Panc1 (cell line): ENCODE measurements at regions not wholly inside any gene's neighbourhood (a gene's known extent, or its start where the extent isn't known, plus 50 kb on each side); places are given as distances from the start of the nearest gene placed in this dataset.

ENCODE experiments used
- ATAC-seq: fragments of 200-7000 bp; cut with Tn5 transposase; 2 replicates; pipeline ENCODE4 v1.9.1; 2020; ENCODE audit warnings: mild to moderate bottlenecking, moderate library complexity
- BruUV-seq: library from RNA; stranded (reverse); fragments of 400-500 nt; replicated peaks from 2 replicates; lab custom pipeline; 2021; lab: Mats Ljungman, UMichigan
- CTCF ChIA-PET: fragments of 300-600 bp; sonication (Branson Sonifier 250); formaldehyde crosslinking; loops from one replicate; lab custom pipeline; 2022; ENCODE audit warnings: antibody characterized with exemption; lab: Charles Lee
- POLR2A ChIA-PET: fragments of 300-600 bp; sonication (Branson Sonifier 250); formaldehyde crosslinking; loops from one replicate; lab custom pipeline; 2022; ENCODE audit warnings: antibody characterized with exemption; lab: Charles Lee
- DNase-seq: peaks from one replicate; pipeline ENCODE4 v3.0.0-alpha.2; 2010; ENCODE audit warnings: low read depth, low spot score
- H3K27ac ChIP-seq: 2 replicates; pipeline ENCODE4 v1.5.1; 2011; ENCODE audit warnings: mild to moderate bottlenecking, low read length, inconsistent platforms
- H3K27me3 ChIP-seq: fragments of 200-500 bp; sonication (Bioruptor generic); 2 replicates; pipeline ENCODE4 v1.6.0; 2014; ENCODE audit warnings: low read length, inconsistent platforms; ENCODE audit not compliant: control insufficient read depth, insufficient read depth
- H3K36me3 ChIP-seq: fragments of 200-500 bp; sonication (Bioruptor generic); 2 replicates; pipeline ENCODE4 v1.5.1; 2014; ENCODE audit warnings: inconsistent platforms, mild to moderate bottlenecking, low read length, moderate library complexity; ENCODE audit not compliant: control insufficient read depth, insufficient read depth
- H3K4me1 ChIP-seq: 2 replicates; pipeline ENCODE4 v1.5.1; 2011; ENCODE audit warnings: inconsistent platforms, mild to moderate bottlenecking, low read length, moderate library complexity; ENCODE audit not compliant: control insufficient read depth, insufficient read depth
- H3K4me3 ChIP-seq, 2 experiments: 2 replicates each; pipeline ENCODE4 v1.5.1; 2011 to 2012; ENCODE audit warnings: low read depth in 2 of 2, low read length in 2 of 2, mild to moderate bottlenecking in 2 of 2, inconsistent platforms in 1 of 2, moderate library complexity in 1 of 2
- H3K9me3 ChIP-seq: fragments of 200-500 bp; sonication (Bioruptor generic); 2 replicates; pipeline ENCODE4 v1.5.1; 2014; ENCODE audit warnings: low read depth, mild to moderate bottlenecking, inconsistent platforms, low read length, moderate library complexity; ENCODE audit not compliant: control insufficient read depth, insufficient read depth
- CTCF ChIP-seq: fragments of 450-650 bp; IDR thresholded peaks from 2 replicates; pipeline ENCODE4 v1.5.1; 2017; ENCODE audit warnings: mild to moderate bottlenecking
- POLR2AphosphoS5 ChIP-seq: IDR thresholded peaks from 2 replicates; pipeline ENCODE4 v1.6.1; 2012; ENCODE audit warnings: mild to moderate bottlenecking, low read depth, low read length, moderate library complexity
- SIN3A ChIP-seq: IDR thresholded peaks from 2 replicates; pipeline ENCODE4 v1.6.1; 2012; ENCODE audit warnings: low read depth, mild to moderate bottlenecking, low read length, moderate library complexity, borderline replicate concordance; ENCODE audit not compliant: insufficient read depth
- in situ Hi-C: cut with HindIII; loops from 2 replicates; pipeline ENCODE4 v1.10.0; 2016; ENCODE audit warnings: low sequenced_read_pairs, low pct_unique_long_range_greater_than_20kb
- intact Hi-C: fragments of 100-400 bp; cut with micrococcal nuclease; formaldehyde crosslinking; loops from one replicate; pipeline ENCODE4 v1.10.0; 2022; ENCODE audit not compliant: unreplicated experiment
- TF ChIP-seq, protein P1 (sequence below), 2 experiments: IDR thresholded peaks; 2 replicates each; pipeline ENCODE4 v1.6.1; 2011 to 2012; ENCODE audit warnings: low read depth in 2 of 2, control low read depth in 1 of 2, low read length in 1 of 2, mild to moderate bottlenecking in 1 of 2, moderate library complexity in 1 of 2; ENCODE audit not compliant: insufficient read depth in 1 of 2

- TF ChIP-seq POLR2AphosphoS5 (no peak), SIN3A (no peak), CTCF (no peak)
- TF ChIP-seq, protein P1, sequence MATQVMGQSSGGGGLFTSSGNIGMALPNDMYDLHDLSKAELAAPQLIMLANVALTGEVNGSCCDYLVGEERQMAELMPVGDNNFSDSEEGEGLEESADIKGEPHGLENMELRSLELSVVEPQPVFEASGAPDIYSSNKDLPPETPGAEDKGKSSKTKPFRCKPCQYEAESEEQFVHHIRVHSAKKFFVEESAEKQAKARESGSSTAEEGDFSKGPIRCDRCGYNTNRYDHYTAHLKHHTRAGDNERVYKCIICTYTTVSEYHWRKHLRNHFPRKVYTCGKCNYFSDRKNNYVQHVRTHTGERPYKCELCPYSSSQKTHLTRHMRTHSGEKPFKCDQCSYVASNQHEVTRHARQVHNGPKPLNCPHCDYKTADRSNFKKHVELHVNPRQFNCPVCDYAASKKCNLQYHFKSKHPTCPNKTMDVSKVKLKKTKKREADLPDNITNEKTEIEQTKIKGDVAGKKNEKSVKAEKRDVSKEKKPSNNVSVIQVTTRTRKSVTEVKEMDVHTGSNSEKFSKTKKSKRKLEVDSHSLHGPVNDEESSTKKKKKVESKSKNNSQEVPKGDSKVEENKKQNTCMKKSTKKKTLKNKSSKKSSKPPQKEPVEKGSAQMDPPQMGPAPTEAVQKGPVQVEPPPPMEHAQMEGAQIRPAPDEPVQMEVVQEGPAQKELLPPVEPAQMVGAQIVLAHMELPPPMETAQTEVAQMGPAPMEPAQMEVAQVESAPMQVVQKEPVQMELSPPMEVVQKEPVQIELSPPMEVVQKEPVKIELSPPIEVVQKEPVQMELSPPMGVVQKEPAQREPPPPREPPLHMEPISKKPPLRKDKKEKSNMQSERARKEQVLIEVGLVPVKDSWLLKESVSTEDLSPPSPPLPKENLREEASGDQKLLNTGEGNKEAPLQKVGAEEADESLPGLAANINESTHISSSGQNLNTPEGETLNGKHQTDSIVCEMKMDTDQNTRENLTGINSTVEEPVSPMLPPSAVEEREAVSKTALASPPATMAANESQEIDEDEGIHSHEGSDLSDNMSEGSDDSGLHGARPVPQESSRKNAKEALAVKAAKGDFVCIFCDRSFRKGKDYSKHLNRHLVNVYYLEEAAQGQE (IDR thresholded peaks at IDR 0.05; ENCODE audit: insufficient read depth in 1 of 2, low read depth in 2 of 2, low read length in 1 of 2): no peak
- H3K9me3 ChIP-seq: no peaks in the 10 kb centered on the region
- no peaks in the 10 kb centered on the region for H3K27me3 ChIP-seq
- POLR2A ChIA-PET: no interaction called here
- in situ Hi-C loops: no loop called here
- no peak overlapping the region for H3K4me3 ChIP-seq
- no peak for DNase-seq
- ATAC-seq: no peak
- CTCF ChIA-PET: no interaction called here
- no peak overlapping the region for H3K27ac ChIP-seq
- no TSS peak for BruUV-seq
- no peaks in the 10 kb centered on the region for H3K36me3 ChIP-seq
- intact Hi-C loops: no loop called here
- H3K4me1 ChIP-seq: no peaks in the 10 kb centered on the region
Measured at GRCh38 chr3:35849496-35849895, 210.2 kb downstream of the ARPP21 start.

- POLR2A ChIA-PET: no interaction called here
- Histone ChIP-seq H3K27me3 (no peaks in the 10 kb centered on the region), H3K4me1 (no peaks in the 10 kb centered on the region), H3K36me3 (no peaks in the 10 kb centered on the region), H3K4me3 (no peak overlapping the region), H3K9me3 (no peaks in the 10 kb centered on the region), H3K27ac (no peak overlapping the region)
- intact Hi-C loops (no loop called here), in situ Hi-C loops (no loop called here)
- ATAC-seq: no peak
- CTCF ChIA-PET: no interaction called here
- DNase-seq: no peak
- TF ChIP-seq SIN3A: no peak
- TF ChIP-seq POLR2AphosphoS5: no peak
- no TSS peak for BruUV-seq
Measured at GRCh38 chr3:35849963-35850362, 210.6 kb downstream of the ARPP21 start.

GRCh38 chr3:35857004-35857403 lies 217.7 kb downstream of the ARPP21 start:
- Histone ChIP-seq H3K4me1 (no peaks in the 10 kb centered on the region), H3K27ac (no peak overlapping the region), H3K4me3 (no peak overlapping the region), H3K27me3 (no peaks in the 10 kb centered on the region), H3K36me3 (no peaks in the 10 kb centered on the region), H3K9me3 (no peaks in the 10 kb centered on the region)
- BruUV-seq: no TSS peak
- in situ Hi-C loops: no loop called here
- ATAC-seq: no peak
- TF ChIP-seq, protein P1 (IDR thresholded peaks at IDR 0.05; ENCODE audit: insufficient read depth in 1 of 2, low read depth in 2 of 2, low read length in 1 of 2): no peak
- no peak for DNase-seq
- intact Hi-C loops: no loop called here
- ChIA-PET CTCF (no interaction called here), POLR2A (no interaction called here)
